NCI-H2227 treated with DMSO at 0.1 percent for 48 hours (cell line): ENCODE measurements at regions not wholly inside any gene's neighbourhood (a gene's known extent, or its start where the extent isn't known, plus 50 kb on each side); places are given as distances from the start of the nearest gene placed in this dataset.

Source experiments
- DNase-seq: peaks from one replicate; lab custom pipeline; 2025; lab: John Stamatoyannopoulos, UW

GRCh38 chr2:128982670-128983069 lies 664.0 kb upstream of the HS6ST1 start:
- DNase-seq: no peak

- DNase-seq: no peak
Observed at GRCh38 chr2:128983094-128983493, 664.4 kb upstream of the HS6ST1 start.

GRCh38 chr2:128984081-128984480 lies 665.4 kb upstream of the HS6ST1 start:
- no peak for DNase-seq

DNA sequence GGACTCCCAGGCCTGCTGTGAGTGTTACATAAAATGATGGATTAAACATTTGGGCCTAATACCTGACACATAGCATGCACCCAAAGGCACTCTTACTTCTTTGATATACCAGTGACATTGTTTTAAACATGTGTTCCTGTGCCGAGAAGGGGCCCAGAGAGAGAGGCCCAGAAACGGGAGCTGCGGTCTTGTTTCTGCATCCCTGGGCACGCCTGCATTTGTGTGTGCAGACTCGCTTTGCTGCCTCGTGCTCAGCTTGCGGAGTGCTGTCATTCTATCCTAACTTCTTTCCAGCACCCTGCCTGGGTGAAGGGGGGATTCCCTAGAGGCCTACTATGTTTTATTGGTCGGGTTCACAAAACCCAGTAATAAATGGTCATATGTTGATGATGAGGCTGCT lies 666.2 kb upstream of the HS6ST1 start:
- no peak for DNase-seq

DNA sequence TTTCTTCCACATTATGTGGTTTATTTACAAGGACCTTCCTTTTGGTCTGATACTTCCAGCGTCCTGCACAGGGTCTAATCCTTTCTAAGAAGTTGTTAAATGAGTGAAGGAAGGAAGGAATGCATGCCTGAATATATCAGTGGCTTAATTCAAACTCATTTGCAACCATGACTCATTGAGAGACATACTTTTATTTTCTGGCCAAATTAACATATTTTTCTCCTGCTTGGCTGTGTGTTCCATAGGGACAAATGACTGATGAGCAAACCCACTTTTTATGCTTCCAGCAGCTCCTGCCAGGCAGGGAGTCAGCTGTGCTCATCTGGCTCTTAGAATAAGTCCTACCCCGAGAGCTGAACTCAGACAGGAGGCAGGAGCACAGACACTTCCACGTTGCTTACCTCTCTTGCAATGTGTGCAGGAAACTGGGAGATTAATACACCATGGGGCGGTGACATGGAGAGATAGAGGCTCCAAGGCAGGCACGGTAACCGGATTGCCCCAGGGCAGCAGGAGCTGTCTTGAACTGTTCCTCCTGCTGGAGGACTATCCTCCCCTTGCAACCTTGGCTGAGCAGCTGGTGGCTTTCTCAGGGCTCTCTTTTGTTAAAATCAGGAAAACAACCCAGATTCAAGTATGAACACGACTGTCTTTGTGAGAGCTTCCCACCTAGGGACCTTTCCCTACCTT lies 667.5 kb upstream of the HS6ST1 start:
- DNase-seq: no peak

DNA sequence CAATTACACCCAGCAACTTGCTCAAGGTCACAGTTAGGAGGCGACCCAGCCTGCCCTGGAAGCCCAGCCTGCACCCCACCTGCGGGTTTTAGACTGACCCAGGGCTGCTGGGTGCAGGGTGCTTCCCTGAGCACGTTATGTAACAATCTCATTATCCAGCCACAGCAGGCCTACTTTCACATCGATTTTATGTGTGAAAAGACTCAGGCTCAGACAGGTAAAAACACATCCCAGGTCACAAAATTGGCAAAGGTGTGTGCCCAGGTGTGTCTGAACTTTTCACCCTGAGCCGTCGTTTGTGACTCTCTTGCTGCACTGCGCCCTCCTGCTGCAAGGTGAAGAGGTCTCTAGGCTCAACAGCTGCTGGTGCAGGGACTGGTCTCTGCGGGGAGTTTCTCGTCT lies 668.2 kb upstream of the HS6ST1 start:
- DNase-seq: no peak

DNA sequence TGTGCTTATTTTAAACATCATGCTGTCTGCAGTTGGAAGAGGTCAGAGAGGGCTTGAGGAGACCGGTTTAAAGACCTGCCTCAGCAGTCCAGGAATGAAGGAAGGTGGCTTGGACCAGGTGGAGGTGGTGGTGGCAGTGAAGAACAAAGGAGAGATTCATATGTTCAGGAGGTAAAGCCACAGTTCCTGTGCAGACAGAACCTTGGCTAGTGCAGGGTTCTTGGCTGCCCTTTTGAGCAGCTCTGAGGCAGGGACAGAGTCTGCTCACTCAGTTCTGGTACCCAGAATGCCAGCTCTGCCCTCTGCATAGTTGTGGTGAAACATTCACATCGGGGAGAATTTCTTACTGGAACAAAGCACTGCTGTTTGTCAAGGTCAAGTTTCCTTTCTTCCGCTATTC lies 669.7 kb upstream of the HS6ST1 start:
- DNase-seq: no peak

- no peak for DNase-seq
Observed at GRCh38 chr2:128988967-128989366, 670.3 kb upstream of the HS6ST1 start.

DNA sequence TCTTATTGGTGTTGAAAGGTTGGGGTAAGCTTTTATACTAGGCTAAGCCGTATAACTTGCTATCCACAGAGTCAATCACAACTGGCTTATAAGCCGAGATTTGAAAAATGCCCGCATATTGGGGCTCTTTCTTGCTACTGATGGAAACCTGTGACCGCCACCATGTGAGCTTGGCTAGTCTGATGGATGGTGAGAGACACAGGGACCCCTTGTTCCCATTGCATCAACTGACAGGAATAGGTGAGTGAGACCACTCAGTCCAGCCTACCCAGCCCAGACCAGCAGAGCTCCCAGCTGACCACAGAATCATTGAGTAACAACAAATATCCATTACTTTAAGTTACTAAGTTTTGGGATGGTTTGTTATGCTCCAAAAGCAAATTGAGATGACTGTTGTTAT lies 676.4 kb upstream of the HS6ST1 start:
- no peak for DNase-seq

DNA sequence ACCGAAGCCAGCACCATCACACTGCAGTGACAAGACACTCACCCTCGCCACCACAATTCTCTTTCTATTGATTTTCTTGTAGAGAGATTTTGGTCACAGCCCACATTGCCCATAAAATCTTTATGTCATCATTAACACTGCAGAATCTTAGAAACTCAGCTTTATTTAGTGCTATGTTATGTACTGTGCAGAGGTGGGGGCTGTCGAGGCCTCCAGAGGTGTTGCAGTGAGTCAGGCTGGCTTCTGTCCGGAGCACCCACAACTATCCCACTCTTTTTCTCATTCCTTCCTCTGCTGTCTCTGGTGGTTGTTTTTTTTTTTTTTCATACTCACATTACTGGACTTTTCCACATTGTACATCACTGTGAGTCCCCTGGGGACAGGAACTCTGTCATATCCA lies 677.4 kb upstream of the HS6ST1 start:
- DNase-seq: no peak

- DNase-seq: no peak
Observed at GRCh38 chr2:128997166-128997866, 678.6 kb upstream of the HS6ST1 start.

- DNase-seq: no peak
Observed at GRCh38 chr2:129001926-129002325, 683.3 kb upstream of the HS6ST1 start.

DNA sequence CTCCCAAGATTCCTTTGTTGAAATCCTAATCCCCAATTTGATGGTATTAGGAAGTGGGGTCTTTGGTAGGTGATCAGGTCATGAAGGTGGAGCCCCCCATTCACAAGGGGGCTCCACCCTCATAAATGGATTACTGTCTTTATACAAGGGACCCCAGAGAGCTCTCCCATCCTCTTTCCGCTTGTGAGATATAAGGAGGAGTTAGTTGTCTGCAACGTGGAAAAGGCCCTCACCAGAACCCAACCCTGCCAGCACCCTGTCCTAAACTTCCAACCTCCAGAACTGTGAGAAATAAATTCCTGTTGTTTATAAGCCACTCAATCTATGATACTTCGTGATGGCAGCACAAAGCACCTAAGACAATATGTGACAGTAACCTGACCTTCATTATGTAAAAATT lies 684.1 kb upstream of the HS6ST1 start:
- no peak for DNase-seq

DNA sequence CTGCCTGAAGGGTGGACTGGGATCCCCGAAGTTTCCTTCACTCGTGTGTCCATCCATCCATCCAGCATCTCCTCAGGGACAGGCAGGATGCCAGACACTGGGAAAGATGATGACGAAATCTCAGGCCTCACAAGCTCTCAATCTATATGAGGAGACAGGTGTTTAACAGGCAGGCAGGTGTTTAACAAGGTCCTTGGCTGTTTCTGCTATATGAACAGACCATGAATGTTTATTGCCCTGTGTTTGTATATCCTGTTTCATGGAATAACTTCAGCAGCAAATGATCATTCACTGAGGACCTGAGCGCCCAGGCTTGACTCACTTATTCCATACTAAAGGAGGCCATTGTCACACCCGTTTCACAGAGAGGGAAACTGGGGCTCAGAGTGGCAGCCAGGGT lies 685.8 kb upstream of the HS6ST1 start:
- no peak for DNase-seq

GRCh38 chr2:129004940-129005490 lies 686.3 kb upstream of the HS6ST1 start:
- DNase-seq: no peak

- DNase-seq: no peak
Observed at GRCh38 chr2:129006135-129006886, 687.6 kb upstream of the HS6ST1 start.

DNA sequence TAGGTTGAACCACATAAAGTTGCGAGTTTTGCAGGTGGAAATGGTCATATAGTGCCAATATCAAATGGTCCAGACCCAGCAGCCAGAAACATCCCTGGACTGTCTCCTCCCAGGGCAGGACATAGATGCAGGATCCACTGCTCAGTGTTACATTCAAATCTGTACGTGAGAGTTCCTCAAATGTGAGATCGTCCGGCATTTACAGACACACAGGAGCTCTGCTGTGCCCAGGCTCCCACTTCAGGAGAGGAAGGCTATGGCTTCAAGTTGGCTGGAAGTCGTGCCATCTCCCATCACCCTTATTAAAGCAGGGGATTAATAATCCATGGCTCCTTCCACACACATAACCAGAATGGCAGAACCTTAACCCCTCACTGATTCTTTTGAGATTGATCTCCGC lies 688.2 kb upstream of the HS6ST1 start:
- no peak for DNase-seq

DNA sequence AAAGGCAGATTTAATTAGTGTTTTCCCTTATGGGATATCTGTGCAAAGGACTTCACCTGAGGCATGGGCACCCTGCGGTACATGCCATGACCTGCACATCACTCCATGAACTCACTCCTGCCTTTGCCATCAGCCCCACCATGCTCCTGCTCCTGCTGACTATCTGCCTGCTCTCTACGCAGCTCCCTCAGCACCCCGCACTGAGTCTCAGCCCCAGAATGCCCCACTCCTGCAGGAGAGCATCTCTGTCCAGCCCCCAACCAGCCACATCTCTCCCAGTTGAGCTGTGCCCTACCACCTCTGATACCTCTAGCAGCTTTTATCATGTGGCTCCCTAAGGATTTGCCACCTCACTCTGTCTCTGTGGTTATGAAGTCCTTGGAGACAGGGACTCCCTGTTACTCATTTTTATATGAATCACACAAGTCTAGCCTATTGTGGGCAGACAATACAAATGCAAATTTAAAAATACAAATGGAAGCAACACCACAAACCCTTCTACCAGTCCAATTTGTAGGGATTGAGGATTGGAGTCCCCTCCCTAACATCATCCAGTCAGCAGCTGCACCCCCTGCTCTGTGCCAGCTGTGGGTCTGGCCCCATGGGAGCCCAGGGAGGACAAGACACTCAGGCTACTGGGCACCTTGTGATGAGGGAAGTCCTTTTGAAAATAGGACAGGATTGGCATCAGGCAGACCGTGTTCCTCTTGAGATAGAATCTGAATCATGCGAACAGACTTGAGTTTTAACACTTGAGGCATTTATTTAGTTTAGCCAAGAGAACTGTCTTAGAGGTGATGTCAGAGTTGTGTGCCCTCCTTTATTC lies 689.6 kb upstream of the HS6ST1 start:
- no peak for DNase-seq

DNA sequence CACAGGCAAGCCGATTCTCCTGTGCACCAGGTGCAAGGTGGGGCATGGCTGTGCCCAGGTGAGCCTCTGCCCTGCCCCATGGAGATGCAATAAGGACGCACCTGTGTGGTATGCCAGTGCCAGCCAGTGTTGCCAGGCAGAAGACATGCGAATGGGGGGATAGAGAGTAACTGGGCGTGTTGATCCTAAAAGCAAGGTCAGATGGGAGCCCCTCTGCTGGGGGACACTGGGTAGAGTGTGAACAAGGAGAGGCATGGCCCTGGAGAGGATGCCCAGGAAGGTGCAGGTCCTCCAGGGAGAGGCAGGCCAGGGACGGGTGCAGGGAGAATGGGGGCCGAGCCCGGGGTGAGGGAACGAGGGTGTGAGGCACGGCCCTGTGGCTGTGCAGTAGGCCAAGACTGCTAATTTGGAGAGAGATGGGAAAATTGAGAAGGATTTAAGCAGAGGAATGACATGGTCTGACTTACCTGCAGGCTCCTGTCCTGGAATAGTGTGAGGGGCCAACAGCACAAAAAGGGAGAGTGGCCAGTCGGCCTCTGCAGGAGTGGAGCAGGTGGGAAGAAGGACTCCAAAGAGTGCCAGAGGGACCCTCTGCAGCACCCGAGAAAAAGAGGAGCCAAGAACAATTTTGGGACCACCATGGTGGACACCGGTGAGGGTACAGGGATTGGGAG lies 690.4 kb upstream of the HS6ST1 start:
- no peak for DNase-seq

DNA sequence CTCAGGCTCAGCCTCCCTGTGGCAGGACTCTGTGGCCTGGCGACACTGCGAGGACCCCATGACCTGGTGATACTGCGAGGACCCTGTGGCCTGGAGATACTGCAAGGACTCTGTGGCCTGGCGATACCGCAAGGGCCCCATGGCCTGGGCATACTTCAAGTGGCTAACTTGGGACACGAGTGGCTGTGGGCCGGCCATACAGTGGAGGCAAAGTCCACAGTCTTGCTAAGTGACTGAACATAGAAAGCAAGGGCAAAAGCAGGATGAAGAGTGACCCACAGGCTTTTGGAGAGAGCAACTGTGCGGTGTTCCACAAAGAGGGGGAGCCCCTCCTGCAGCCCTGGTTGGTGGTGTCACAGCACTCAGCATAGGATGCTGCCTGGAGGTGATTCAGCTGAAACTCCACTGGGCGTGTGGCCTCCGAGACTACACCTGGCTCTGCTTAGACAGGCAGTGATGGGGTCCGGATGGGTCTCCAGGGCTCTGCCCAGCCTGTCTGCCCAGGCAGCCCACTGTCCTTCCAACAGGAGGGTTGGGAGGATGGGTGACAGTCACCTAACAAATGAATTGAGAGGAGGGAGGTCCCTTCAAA lies 691.0 kb upstream of the HS6ST1 start:
- DNase-seq: no peak

DNA sequence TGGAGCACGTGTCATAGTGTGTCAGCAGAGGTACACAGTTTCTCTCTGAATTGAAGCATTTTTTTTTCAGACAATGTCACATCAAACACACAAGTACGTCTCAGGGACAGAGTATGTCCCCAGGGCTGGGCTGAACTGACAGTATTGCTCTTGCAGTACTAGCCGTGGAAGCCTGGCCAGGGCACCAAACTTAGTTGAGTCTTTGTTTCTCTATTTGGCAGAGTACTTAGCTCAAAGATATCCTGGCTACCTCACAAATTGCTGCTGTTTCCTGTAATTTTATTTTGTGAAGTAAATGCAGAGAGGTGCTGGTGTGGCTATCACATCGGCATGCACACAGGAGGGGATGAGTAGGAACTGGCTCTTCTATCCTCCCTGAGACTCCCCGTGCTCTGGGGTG lies 691.6 kb upstream of the HS6ST1 start:
- DNase-seq: no peak
